Neural progenitor cell (in vitro differentiated cells): ENCODE measurements at regions not wholly inside any gene's neighbourhood (a gene's known extent, or its start where the extent isn't known, plus 50 kb on each side); places are given as distances from the start of the nearest gene placed in this dataset.

Experiments
- CTCF ChIP-seq: fragments of 200-600 bp; sonication (generic); IDR thresholded peaks from 2 replicates; pipeline ENCODE4 v1.5.1; 2017; ENCODE audit warnings: antibody characterized with exemption, mild to moderate bottlenecking
- EZH2 ChIP-seq: fragments of 200-600 bp; sonication (generic); IDR thresholded peaks from 2 replicates; pipeline ENCODE4 v1.6.1; 2017; ENCODE audit warnings: antibody characterized with exemption, mild to moderate bottlenecking, moderate library complexity
- EZH2phosphoT487 ChIP-seq: fragments of 200-600 bp; sonication (generic); IDR thresholded peaks from 2 replicates; pipeline ENCODE4 v1.6.1; 2017; ENCODE audit warnings: antibody characterized with exemption

- TF ChIP-seq CTCF (peak; percentile 74), EZH2 (no peak), EZH2phosphoT487 (no peak)
These were observed 460.3 kb downstream of the MID1IP1 start for GRCh38 chrX:39261446-39262147.
